ENCODE measurements at regions not wholly inside any gene's neighbourhood (a gene's known extent, or its start where the extent isn't known, plus 50 kb on each side); places are given as distances from the start of the nearest gene placed in this dataset.

- no peak for DNase-seq (ENCODE audit: low spot score)
These were observed 414.6 kb upstream of the PSMD7 start for GRCh38 chr16:73882033-73882432.

- no peak for DNase-seq (ENCODE audit: low spot score)
These were observed 417.0 kb upstream of the PSMD7 start for GRCh38 chr16:73879621-73880020.

GRCh38 chr16:73878611-73879010, 418.0 kb upstream of the PSMD7 start:
- no peak for DNase-seq (ENCODE audit: low spot score)

- no peak for DNase-seq (ENCODE audit: low spot score)
These were observed 419.5 kb upstream of the PSMD7 start for GRCh38 chr16:73877150-73877549.

GRCh38 chr16:73875996-73876690, 420.5 kb upstream of the PSMD7 start:
- no peak for DNase-seq (ENCODE audit: low spot score)

GRCh38 chr16:73874324-73874723, 422.3 kb upstream of the PSMD7 start:
- no peak for DNase-seq (ENCODE audit: low spot score)

- DNase-seq (ENCODE audit: low spot score), result no peak
These were observed 423.0 kb upstream of the PSMD7 start for GRCh38 chr16:73873643-73874042.

- no peak for DNase-seq (ENCODE audit: low spot score)
These were observed 423.8 kb upstream of the PSMD7 start for GRCh38 chr16:73872856-73873255.

- DNase-seq (ENCODE audit: low spot score), result no peak
These were observed 425.4 kb upstream of the PSMD7 start for GRCh38 chr16:73871088-73871733.

- no peak for DNase-seq (ENCODE audit: low spot score)
These were observed 427.5 kb upstream of the PSMD7 start for GRCh38 chr16:73869126-73869525.

GRCh38 chr16:73864868-73865267, 431.7 kb upstream of the PSMD7 start:
- DNase-seq (ENCODE audit: low spot score), result no peak

- no peak for DNase-seq (ENCODE audit: low spot score)
These were observed 438.3 kb upstream of the PSMD7 start for GRCh38 chr16:73858326-73858725.

- DNase-seq (ENCODE audit: low spot score), result no peak
These were observed 442.6 kb upstream of the PSMD7 start for GRCh38 chr16:73853968-73854367.

GRCh38 chr16:73852561-73852960, 444.1 kb upstream of the PSMD7 start:
- no peak for DNase-seq (ENCODE audit: low spot score)

- DNase-seq (ENCODE audit: low spot score), result no peak
These were observed 447.6 kb upstream of the PSMD7 start for GRCh38 chr16:73848993-73849392.

- no peak for DNase-seq (ENCODE audit: low spot score)
These were observed 449.5 kb upstream of the PSMD7 start for GRCh38 chr16:73847090-73847489.

- DNase-seq (ENCODE audit: low spot score), result no peak
These were observed 450.3 kb upstream of the PSMD7 start for GRCh38 chr16:73846356-73846755.

GRCh38 chr16:73846007-73846330, 450.6 kb upstream of the PSMD7 start:
- no peak for DNase-seq (ENCODE audit: low spot score)

GRCh38 chr16:73845238-73846006, 451.2 kb upstream of the PSMD7 start:
- no peak for DNase-seq (ENCODE audit: low spot score)

GRCh38 chr16:73840728-73841127, 455.9 kb upstream of the PSMD7 start:
- DNase-seq (ENCODE audit: low spot score), result no peak

- DNase-seq (ENCODE audit: low spot score), result no peak
These were observed 465.4 kb upstream of the PSMD7 start for GRCh38 chr16:73831220-73831619.

- no peak for DNase-seq (ENCODE audit: low spot score)
These were observed 473.3 kb upstream of the PSMD7 start for GRCh38 chr16:73823205-73823849.

Data from ecto neural progenitor cell (in vitro differentiated cells).